Smooth muscle cell (in vitro differentiated cells): ENCODE measurements at regions not wholly inside any gene's neighbourhood (a gene's known extent, or its start where the extent isn't known, plus 50 kb on each side); places are given as distances from the start of the nearest gene placed in this dataset.
"Not testable (repeated sequence)": the region's sequence is repeated elsewhere in the genome, so short reads cannot be mapped to it uniquely, and the experiment has no call there.

Experiments
- DNase-seq: peaks from one replicate; lab custom pipeline; 2025; ENCODE audit not compliant: unreplicated experiment; lab: John Stamatoyannopoulos, UW
- H2AFZ ChIP-seq: fragments of 200-600 bp; sonication (generic); 2 replicates; pipeline ENCODE4 v1.6.0; 2016; ENCODE audit warnings: antibody characterized with exemption, low read depth, mild to moderate bottlenecking
- H3F3A ChIP-seq: fragments of 200-600 bp; sonication (generic); 2 replicates; pipeline ENCODE4 v1.6.0; 2017; ENCODE audit warnings: antibody characterized with exemption, low read depth
- H3K27ac ChIP-seq: fragments of 200-600 bp; sonication (generic); 2 replicates; pipeline ENCODE4 v1.5.1; 2016; ENCODE audit warnings: low read depth, mild to moderate bottlenecking
- H3K27me3 ChIP-seq: fragments of 200-600 bp; sonication (generic); 2 replicates; pipeline ENCODE4 v1.6.1; 2016; ENCODE audit warnings: low read depth, mild to moderate bottlenecking
- H3K36me3 ChIP-seq: fragments of 200-600 bp; sonication (generic); 2 replicates; pipeline ENCODE4 v1.5.1; 2016; ENCODE audit warnings: low read depth
- H3K4me1 ChIP-seq: fragments of 200-600 bp; sonication (generic); 2 replicates; pipeline ENCODE4 v1.5.1; 2016; ENCODE audit warnings: low read depth
- H3K4me2 ChIP-seq: fragments of 200-600 bp; sonication (generic); 2 replicates; pipeline ENCODE4 v1.6.0; 2016; ENCODE audit warnings: mild to moderate bottlenecking
- H3K4me3 ChIP-seq: fragments of 200-600 bp; sonication (generic); 2 replicates; pipeline ENCODE4 v1.5.1; 2016; ENCODE audit warnings: mild to moderate bottlenecking
- H3K79me2 ChIP-seq: fragments of 200-600 bp; sonication (generic); 2 replicates; pipeline ENCODE4 v1.6.0; 2016; ENCODE audit warnings: low read depth, mild to moderate bottlenecking
- H3K9ac ChIP-seq: fragments of 200-600 bp; sonication (generic); 2 replicates; pipeline ENCODE4 v1.6.0; 2016; ENCODE audit warnings: low read depth
- H3K9me3 ChIP-seq: fragments of 200-600 bp; sonication (generic); replicated peaks from 2 replicates; pipeline ENCODE4 v1.5.1; 2016; ENCODE audit warnings: low read depth
- H4K20me1 ChIP-seq: fragments of 200-600 bp; sonication (generic); 2 replicates; pipeline ENCODE4 v1.6.0; 2016; ENCODE audit warnings: low read depth
- WGBS: methylation state at CpG from one replicate; pipeline ENCODE4 v1.1.7; 2016; ENCODE audit warnings: low lambda C conversion rate; 5-methylcytosine and 5-hydroxymethylcytosine counted together
- TF ChIP-seq, protein P1 (sequence below): fragments of 200-600 bp; sonication (generic); IDR thresholded peaks from 2 replicates; pipeline ENCODE4 v1.5.1; 2017; ENCODE audit warnings: borderline replicate concordance, mild to moderate bottlenecking, antibody characterized with exemption; ENCODE audit not compliant: insufficient read depth, poor library complexity, severe bottlenecking

DNA sequence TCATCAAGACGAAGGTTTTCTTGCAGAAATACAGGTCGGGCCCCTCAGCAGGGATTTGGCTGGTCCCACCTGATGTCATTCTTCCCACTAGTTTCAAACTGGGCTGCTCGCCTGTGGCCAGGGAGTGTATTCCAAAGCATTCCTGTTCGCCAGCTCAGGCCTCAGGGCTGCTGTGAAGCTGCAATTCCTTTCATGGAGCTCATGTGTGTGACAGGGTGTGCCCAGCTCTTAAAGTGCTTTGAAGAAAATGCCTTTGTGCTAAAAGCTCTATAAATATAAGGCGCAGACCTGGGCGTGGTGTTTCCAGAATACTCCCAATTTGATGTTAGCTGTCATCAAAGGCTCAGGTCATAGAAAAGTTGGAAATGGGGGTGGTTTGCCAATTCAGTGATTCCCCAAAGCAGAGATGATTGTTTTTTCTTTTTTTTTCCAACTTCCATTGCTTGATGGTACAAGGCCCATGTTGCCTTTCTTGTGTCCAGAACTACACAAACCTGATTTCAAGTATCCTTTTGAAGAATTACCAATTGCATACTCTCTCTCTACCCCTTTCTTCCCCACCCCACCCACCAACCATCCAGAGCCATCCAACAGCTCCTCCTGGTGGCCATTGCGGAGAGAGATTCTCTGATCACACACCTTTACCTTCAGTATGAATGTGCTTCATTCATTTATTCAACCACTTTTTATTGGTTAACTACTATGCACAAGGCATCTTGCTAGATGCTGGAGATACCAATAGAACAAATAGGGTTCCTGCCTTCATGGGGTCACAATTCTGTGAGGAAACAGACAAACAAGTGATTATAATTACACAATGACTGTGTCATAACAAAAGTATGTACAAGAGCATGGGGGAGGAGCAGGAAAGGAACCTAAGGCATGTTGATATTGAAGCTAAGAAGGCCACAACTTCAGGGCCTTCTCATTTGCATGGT, 297.3 kb upstream of the LYZL1 start:
- no peaks in the 10 kb centered on the region for H3K9me3 ChIP-seq
- peak overlapping the region; percentile 22 for H3K4me2 ChIP-seq
- peak overlapping the region; percentile 58 for H3K27ac ChIP-seq
- H3K27me3 ChIP-seq = no peaks in the 10 kb centered on the region
- no peaks in the 10 kb centered on the region for H3K79me2 ChIP-seq
- H3K4me3 ChIP-seq = no peak overlapping the region
- no peak for DNase-seq
- TF ChIP-seq, protein P1, sequence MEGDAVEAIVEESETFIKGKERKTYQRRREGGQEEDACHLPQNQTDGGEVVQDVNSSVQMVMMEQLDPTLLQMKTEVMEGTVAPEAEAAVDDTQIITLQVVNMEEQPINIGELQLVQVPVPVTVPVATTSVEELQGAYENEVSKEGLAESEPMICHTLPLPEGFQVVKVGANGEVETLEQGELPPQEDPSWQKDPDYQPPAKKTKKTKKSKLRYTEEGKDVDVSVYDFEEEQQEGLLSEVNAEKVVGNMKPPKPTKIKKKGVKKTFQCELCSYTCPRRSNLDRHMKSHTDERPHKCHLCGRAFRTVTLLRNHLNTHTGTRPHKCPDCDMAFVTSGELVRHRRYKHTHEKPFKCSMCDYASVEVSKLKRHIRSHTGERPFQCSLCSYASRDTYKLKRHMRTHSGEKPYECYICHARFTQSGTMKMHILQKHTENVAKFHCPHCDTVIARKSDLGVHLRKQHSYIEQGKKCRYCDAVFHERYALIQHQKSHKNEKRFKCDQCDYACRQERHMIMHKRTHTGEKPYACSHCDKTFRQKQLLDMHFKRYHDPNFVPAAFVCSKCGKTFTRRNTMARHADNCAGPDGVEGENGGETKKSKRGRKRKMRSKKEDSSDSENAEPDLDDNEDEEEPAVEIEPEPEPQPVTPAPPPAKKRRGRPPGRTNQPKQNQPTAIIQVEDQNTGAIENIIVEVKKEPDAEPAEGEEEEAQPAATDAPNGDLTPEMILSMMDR = peak; percentile 87
- no peak overlapping the region for H3K9ac ChIP-seq
- no peaks in the 10 kb centered on the region for H4K20me1 ChIP-seq
- WGBS = 23% methylated on average over 7 of the region's 7 CpGs
- H3K4me1 ChIP-seq = no peaks in the 10 kb centered on the region
- peaks cover 11% of the 10 kb centered on the region for H3F3A ChIP-seq
- no peak overlapping the region for H2AFZ ChIP-seq
- no peaks in the 10 kb centered on the region for H3K36me3 ChIP-seq

DNA sequence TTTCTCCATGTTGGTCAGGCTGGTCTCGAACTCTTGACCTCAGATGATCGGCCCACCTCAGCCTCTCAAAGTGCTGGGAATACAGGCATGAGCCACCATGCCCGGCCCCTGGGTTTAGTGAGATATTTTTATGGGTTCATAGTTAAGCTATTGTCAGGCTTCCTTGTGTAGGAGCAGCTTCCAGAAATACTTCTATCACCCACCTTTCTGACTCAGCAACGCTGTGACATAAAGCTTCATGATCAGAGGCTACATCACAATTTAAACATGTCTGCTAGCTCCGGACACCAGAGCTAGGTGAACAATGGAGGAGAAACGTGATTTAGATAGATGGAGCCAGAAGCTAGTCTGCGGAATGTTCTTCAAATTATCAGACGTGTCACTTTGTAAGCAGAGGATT, 295.8 kb upstream of the LYZL1 start:
- Histone ChIP-seq H3F3A (peaks cover 13% of the 10 kb centered on the region), H4K20me1 (no peaks in the 10 kb centered on the region)
- TF ChIP-seq, protein P1 = no peak

DNA sequence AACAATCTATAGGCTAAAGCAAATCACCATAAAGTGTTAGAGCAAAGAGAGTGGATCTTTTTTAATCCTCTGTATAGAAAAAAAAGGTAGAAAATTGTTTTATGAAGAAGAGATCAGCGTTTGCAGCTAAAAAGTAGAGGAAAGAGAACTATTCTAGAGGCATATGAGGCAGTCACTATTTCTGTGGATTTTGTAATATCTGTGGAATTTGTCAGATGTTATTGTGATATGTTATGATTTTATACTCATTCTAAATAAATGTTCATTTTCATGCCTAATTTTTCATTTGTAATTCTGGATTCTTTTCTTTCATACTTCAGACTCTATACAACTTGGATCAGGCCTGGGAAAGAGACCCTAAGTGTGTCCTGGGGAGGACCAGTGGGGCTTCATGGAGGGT, 295.0 kb upstream of the LYZL1 start:
- H3K4me1 ChIP-seq = no peaks in the 10 kb centered on the region
- no peak overlapping the region for H3K9ac ChIP-seq
- no peak overlapping the region for H3K27ac ChIP-seq
- H3K79me2 ChIP-seq = no peaks in the 10 kb centered on the region
- peaks cover 13% of the 10 kb centered on the region for H3F3A ChIP-seq
- H3K36me3 ChIP-seq = no peaks in the 10 kb centered on the region
- no peaks in the 10 kb centered on the region for H3K27me3 ChIP-seq
- TF ChIP-seq, protein P1 = no peak
- H3K4me3 ChIP-seq = no peak overlapping the region
- H3K9me3 ChIP-seq = no peaks in the 10 kb centered on the region
- no peak for DNase-seq
- H4K20me1 ChIP-seq = no peaks in the 10 kb centered on the region
- no peak overlapping the region for H3K4me2 ChIP-seq
- no peak overlapping the region for H2AFZ ChIP-seq
- 98% methylated on average over 1 of the region's 1 CpG for WGBS

More for the DNA sequence above, 295.8 kb upstream of the LYZL1 start:
- Histone ChIP-seq H3K4me3 (no peak overlapping the region), H3K4me2 (no peak overlapping the region), H3K27me3 (no peaks in the 10 kb centered on the region), H3K9ac (no peak overlapping the region), H2AFZ (peak overlapping the region; percentile 38), H3K9me3 (no peaks in the 10 kb centered on the region), H3K36me3 (no peaks in the 10 kb centered on the region), H3K27ac (peak overlapping the region; percentile 58), H3K4me1 (no peaks in the 10 kb centered on the region), H3K79me2 (no peaks in the 10 kb centered on the region)
- WGBS = 31% methylated on average over 8 of the region's 8 CpGs
- no peak for DNase-seq

DNA sequence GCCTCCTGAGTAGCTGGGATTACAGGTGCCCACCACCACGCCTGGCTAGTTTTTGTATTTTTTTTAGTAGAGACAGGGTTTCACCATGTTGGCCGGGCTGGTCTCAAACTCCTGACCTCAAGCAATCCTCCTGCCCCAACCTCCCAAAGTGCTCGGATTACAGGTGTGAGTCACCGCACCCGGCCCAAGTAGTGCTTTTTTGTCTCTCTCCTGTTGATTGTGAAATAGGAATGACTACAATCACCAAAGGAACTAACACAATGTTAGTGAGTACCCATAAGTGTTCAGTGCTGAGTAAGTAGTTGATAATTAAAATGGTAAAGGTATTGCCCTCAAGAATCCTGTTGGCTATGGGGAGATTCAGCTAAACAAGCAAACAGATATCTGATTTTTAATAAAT, 294.1 kb upstream of the LYZL1 start:
- H3K9me3 ChIP-seq, H3K4me1 ChIP-seq, H3K36me3 ChIP-seq, H3K9ac ChIP-seq, H3K4me2 ChIP-seq, H4K20me1 ChIP-seq, DNase-seq, H2AFZ ChIP-seq, H3K4me3 ChIP-seq, H3K27ac ChIP-seq, H3K79me2 ChIP-seq, H3K27me3 ChIP-seq: not testable (repeated sequence)
- WGBS = 94% methylated on average over 5 of the region's 5 CpGs
- peaks cover 13% of the 10 kb centered on the region for H3F3A ChIP-seq
